Sigmoid colon (tissue), 6 donors: ENCODE measurements at regions not wholly inside any gene's neighbourhood (a gene's known extent, or its start where the extent isn't known, plus 50 kb on each side); places are given as distances from the start of the nearest gene placed in this dataset.

Experiments
- DNase-seq: peaks from one replicate; pipeline ENCODE4 v3.0.0-alpha.2; 2019
- H3K27ac ChIP-seq, 4 donors: fragments of 200-600 bp; sonication (generic); one replicate each; pipeline ENCODE4 v1.5.1; 2016 to 2019; ENCODE audit warnings: mild to moderate bottlenecking in 1 of 4
- H3K27me3 ChIP-seq, 3 donors: fragments of 200-600 bp; sonication (generic); one replicate each; pipeline ENCODE4 v1.5.1; 2019; ENCODE audit warnings: mild to moderate bottlenecking in 1 of 3
- H3K36me3 ChIP-seq, 4 donors: fragments of 200-600 bp; sonication (generic); one replicate each; pipeline ENCODE4 v1.5.1; 2016 to 2019
- H3K4me1 ChIP-seq, 4 donors: fragments of 200-600 bp; sonication (generic); one replicate each; pipeline ENCODE4 v1.5.1; 2017 to 2019
- H3K4me3 ChIP-seq, 4 donors: fragments of 200-600 bp; sonication (generic); one replicate each; pipeline ENCODE4 v1.5.1; 2017 to 2019; ENCODE audit warnings: mild to moderate bottlenecking in 2 of 4, moderate library complexity in 1 of 4
- H3K9me3 ChIP-seq, 4 donors: fragments of 200-600 bp in 3 of 4; sonication (generic) in 3 of 4; one replicate each; pipeline versions ENCODE4 v1.5.1 to v1.6.1; 2013 to 2019
- CTCF ChIP-seq, 4 experiments: fragments of 450-650 bp in 3 of 4; fragments of 200-600 bp in 1 of 4; IDR thresholded peaks; one replicate each; pipeline ENCODE4 v1.5.1; 2016 to 2019; ENCODE audit warnings: antibody characterized with exemption in 4 of 4, mild to moderate bottlenecking in 3 of 4, moderate library complexity in 2 of 4
- EP300 ChIP-seq, 4 donors: sonication (generic); formaldehyde crosslinking; IDR thresholded peaks; one replicate each; pipeline ENCODE4 v1.6.1; 2017; ENCODE audit warnings: antibody characterized with exemption in 4 of 4
- POLR2A ChIP-seq, 2 donors: fragments of 450-650 bp; IDR thresholded peaks; one replicate each; pipeline ENCODE4 v1.6.1; 2016; ENCODE audit warnings: antibody characterized with exemption in 2 of 2, mild to moderate bottlenecking in 2 of 2, moderate library complexity in 2 of 2
- POLR2AphosphoS5 ChIP-seq, 4 donors: sonication (generic); formaldehyde crosslinking; IDR thresholded peaks; one replicate each; pipeline ENCODE4 v1.6.1; 2017; ENCODE audit warnings: antibody characterized with exemption in 4 of 4
- WGBS, 2 donors: extraction: QIAGEN DNeasy Blood & Tissue Kit; methylation state at CpG; one replicate each; pipeline ENCODE4 v1.1.7; 2013; 5-methylcytosine and 5-hydroxymethylcytosine counted together
- intact Hi-C: fragments of 100-400 bp; cut with DNase I; formaldehyde crosslinking; loops from one replicate; pipeline ENCODE4 v1.15.1; 2023
- donor health status: healthy with polysubstance abuse.
- donor health status: healthy.

DNA sequence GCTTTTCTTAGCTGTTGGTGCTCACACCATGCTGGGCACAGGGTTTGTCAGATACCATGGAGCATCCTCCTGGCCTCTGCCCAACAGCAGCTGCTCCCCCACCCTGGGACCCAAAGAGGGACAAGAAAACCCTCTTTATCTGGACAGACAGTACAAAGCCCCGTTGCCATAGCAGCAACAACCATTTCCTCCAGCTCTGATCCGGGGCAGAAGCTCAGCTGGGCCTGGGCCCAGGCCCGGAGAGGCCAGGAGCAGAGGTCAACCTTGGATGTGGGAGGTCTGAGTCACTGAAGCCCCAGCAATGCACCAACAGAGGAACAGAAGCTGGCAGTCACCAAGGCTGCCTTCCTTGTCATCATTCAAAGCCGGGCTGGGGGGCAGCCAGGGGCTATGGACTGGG lies 228.4 kb upstream of the POU3F1 start:
- no peak overlapping the region for H3K4me3 ChIP-seq
- no peak overlapping the region for H3K27ac ChIP-seq
- peaks cover 0 to 16% (median 6%) of the 10 kb centered on the region in 3 donors for H3K27me3 ChIP-seq
- H3K36me3 ChIP-seq, result no peaks in the 10 kb centered on the region
- intact Hi-C loops, result no loop called here
- 44 to 47% methylated on average over 4 of the region's 4 CpGs for WGBS, 2 donors
- peaks cover 0 to 5% (median 1%) of the 10 kb centered on the region in 4 donors for H3K9me3 ChIP-seq
- H3K4me1 ChIP-seq, result no peaks in the 10 kb centered on the region
- TF ChIP-seq POLR2AphosphoS5 (IDR thresholded peaks at IDR 0.05), result no peak
- TF ChIP-seq EP300 (IDR thresholded peaks at IDR 0.05), result no peak
- no peak for TF ChIP-seq CTCF (IDR thresholded peaks at IDR 0.05)
- TF ChIP-seq POLR2A (IDR thresholded peaks at IDR 0.05), result no peak
- DNase-seq, result peak; percentile 46

- Histone ChIP-seq H3K27ac (no peak overlapping the region), H3K4me1 (no peaks in the 10 kb centered on the region), H3K27me3 (peaks cover 0 to 18% (median 6%) of the 10 kb centered on the region in 3 donors), H3K9me3 (no peaks in the 10 kb centered on the region), H3K36me3 (no peaks in the 10 kb centered on the region), H3K4me3 (no peak overlapping the region)
- WGBS, 2 donors, result 71 to 83% methylated on average over 9 of the region's 9 CpGs
- intact Hi-C loops, result no loop called here
- no peak for DNase-seq
- no peak for TF ChIP-seq POLR2A (IDR thresholded peaks at IDR 0.05)
- TF ChIP-seq EP300 (IDR thresholded peaks at IDR 0.05), result no peak
- no peak for TF ChIP-seq POLR2AphosphoS5 (IDR thresholded peaks at IDR 0.05)
- no peak for TF ChIP-seq CTCF (IDR thresholded peaks at IDR 0.05)
Observed at GRCh38 chr1:38273196-38273804, 226.7 kb upstream of the POU3F1 start.

DNA sequence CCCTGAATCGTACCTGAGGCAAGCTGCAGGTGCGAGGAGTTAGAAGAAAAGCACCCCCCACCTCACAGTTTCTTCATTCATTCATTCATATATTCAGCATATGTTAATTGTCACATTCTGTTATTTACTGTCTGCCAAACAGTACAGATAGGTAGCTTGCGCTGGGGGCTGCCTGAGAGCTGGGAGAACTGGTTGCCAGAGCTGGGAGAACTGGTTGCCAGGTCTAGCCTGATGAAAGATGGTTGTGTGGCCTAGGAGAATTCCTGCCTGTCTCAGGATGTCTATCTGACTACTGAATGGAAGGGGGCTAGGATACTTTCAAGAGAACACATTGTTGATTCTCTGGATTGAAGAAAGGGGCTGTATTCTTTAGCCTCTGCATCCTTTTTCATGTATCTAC lies 225.9 kb upstream of the POU3F1 start:
- intact Hi-C loops, result no loop called here

DNA sequence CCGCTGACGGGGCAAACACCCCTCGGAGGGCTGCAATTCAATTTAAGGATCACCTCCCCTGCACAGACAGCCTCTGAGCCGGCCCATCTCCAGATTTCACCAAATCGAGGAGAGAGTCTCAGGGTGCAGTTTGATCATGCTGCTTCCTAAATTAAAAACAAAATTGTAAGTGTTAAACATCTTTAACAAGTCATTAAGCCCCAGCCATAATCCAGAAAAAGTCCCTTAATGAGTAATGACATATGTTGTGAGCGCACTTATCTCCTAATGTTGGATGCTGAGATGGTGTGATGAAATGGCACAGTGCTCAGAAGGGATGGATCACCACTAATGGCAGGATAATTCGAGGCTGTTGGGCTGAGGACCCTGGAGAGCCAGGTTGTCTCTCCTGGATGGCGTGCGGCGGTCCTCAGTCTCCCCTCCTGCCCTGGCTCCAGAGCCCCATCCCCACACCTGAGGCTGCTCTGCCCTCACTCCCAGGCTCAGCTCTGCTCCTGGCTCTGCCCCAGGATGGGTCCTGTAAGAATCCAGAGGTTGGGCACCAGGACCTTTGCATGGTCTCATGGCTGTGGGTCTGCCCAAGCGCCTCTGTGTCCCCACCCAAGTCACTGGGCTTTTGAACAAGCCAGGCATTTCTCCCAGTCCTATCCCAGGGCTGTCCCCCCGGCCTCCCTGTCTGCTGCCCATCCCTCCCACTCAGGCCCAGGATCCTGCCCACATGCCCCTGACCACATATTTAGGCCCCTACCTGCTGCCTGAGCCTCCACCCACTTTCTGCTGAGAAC lies 224.4 kb upstream of the POU3F1 start:
- Histone ChIP-seq H3K4me1 (no peaks in the 10 kb centered on the region), H3K36me3 (no peaks in the 10 kb centered on the region), H3K9me3 (no peaks in the 10 kb centered on the region), H3K27ac (no peak overlapping the region), H3K27me3 (peaks cover 0 to 18% (median 6%) of the 10 kb centered on the region in 3 donors), H3K4me3 (no peak overlapping the region)
- TF ChIP-seq CTCF (IDR thresholded peaks at IDR 0.05) (no peak), POLR2AphosphoS5 (IDR thresholded peaks at IDR 0.05) (no peak), EP300 (IDR thresholded peaks at IDR 0.05) (no peak), POLR2A (IDR thresholded peaks at IDR 0.05) (no peak)
- intact Hi-C loops, result no loop called here
- 66 to 86% methylated on average over 12 of the region's 12 CpGs for WGBS, 2 donors
- peak; percentile 57 for DNase-seq

More for the DNA sequence above, 225.9 kb upstream of the POU3F1 start:
- no peak overlapping the region for H3K4me3 ChIP-seq
- no peaks in the 10 kb centered on the region for H3K9me3 ChIP-seq
- no peak for DNase-seq
- peaks cover 0 to 18% (median 6%) of the 10 kb centered on the region in 3 donors for H3K27me3 ChIP-seq
- no peaks in the 10 kb centered on the region for H3K4me1 ChIP-seq
- no peak overlapping the region for H3K27ac ChIP-seq
- TF ChIP-seq POLR2A (IDR thresholded peaks at IDR 0.05) (no peak), POLR2AphosphoS5 (IDR thresholded peaks at IDR 0.05) (no peak), CTCF (IDR thresholded peaks at IDR 0.05) (no peak), EP300 (IDR thresholded peaks at IDR 0.05) (no peak)
- no peaks in the 10 kb centered on the region for H3K36me3 ChIP-seq
- 79 to 81% methylated on average over 3 of the region's 3 CpGs for WGBS, 2 donors
